ENCODE measurements at regions not wholly inside any gene's neighbourhood (a gene's known extent, or its start where the extent isn't known, plus 50 kb on each side); places are given as distances from the start of the nearest gene placed in this dataset.
"Not testable (repeated sequence)": the region's sequence is repeated elsewhere in the genome, so short reads cannot be mapped to it uniquely, and the experiment has no call there.

DNA sequence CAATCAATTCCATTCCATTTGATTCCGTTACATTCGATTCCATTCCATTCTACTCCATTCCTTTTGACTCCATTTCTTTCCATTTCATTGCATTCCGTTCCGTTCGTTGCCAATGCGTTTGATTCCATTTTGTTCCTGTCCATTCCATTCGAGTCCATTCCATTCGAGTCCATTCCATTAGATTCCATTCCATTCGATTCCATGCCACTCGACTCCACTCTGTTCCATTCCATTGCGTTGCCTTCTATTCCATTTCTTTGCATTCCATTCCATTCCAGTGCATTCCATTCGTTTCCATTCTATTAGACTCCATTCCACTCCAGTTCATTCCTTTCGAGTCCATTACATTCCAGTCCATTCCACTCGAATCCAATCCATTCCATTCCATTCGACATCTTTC lies 2587.5 kb upstream of the TPTE start:
- Histone ChIP-seq H3K4me1 (no peaks in the 10 kb centered on the region), H3K4me3 (no peak overlapping the region), H3K9ac (ENCODE audit: low read depth in 2 of 2, low read length in 2 of 2) (no peak overlapping the region), H3K9me3 (peaks cover 32% of the 10 kb centered on the region), H3K36me3 (no peaks in the 10 kb centered on the region), H3K27ac (no peak overlapping the region), H3K27me3 (no peaks in the 10 kb centered on the region)
- intact Hi-C loops (cut with DNase I): no loop called here
- no peak for DNase-seq
- TF ChIP-seq, protein P1, sequence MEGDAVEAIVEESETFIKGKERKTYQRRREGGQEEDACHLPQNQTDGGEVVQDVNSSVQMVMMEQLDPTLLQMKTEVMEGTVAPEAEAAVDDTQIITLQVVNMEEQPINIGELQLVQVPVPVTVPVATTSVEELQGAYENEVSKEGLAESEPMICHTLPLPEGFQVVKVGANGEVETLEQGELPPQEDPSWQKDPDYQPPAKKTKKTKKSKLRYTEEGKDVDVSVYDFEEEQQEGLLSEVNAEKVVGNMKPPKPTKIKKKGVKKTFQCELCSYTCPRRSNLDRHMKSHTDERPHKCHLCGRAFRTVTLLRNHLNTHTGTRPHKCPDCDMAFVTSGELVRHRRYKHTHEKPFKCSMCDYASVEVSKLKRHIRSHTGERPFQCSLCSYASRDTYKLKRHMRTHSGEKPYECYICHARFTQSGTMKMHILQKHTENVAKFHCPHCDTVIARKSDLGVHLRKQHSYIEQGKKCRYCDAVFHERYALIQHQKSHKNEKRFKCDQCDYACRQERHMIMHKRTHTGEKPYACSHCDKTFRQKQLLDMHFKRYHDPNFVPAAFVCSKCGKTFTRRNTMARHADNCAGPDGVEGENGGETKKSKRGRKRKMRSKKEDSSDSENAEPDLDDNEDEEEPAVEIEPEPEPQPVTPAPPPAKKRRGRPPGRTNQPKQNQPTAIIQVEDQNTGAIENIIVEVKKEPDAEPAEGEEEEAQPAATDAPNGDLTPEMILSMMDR (IDR thresholded peaks at IDR 0.05): no peak

DNA sequence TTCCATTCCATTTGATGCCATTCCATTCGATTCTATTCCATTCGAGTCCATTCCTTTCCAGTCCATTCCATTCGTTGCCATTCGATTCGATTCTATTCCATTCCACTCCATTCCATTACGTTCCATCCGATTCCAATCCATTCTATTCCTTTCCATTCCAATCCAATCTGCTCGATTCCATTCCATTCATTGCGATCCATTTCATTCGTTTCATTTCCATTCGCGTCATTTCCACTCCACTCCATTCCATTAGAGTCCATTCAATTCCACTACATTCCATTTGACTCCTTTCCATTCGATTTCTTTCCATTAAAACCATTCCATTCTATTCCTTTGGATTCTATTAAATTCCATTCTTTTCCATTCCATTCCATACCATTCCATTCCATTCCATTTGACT lies 2584.1 kb upstream of the TPTE start:
- H3K27ac ChIP-seq; H3K4me3 ChIP-seq; H3K36me3 ChIP-seq; H3K4me1 ChIP-seq; H3K27me3 ChIP-seq; intact Hi-C loops (cut with DNase I); H3K9ac ChIP-seq (ENCODE audit: low read depth in 2 of 2, low read length in 2 of 2); DNase-seq: not testable (repeated sequence)
- peaks cover 43% of the 10 kb centered on the region for H3K9me3 ChIP-seq

DNA sequence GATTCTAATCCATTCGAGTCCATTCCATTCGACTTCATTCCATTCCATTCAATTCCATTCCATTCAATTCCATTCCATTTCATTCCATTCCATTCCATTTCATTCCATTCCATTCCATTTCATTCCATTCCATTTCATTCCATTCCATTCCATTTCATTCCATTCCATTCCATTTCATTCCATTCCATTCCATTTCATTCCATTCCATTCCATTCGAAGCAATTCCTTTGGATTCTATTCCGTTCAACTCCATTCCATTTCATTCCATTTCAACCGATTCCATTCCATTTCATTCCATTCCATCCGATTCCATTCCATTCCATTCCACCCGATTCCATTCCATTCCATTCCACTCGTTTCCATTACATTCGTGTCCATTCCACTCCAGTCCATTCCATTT lies 2583.2 kb upstream of the TPTE start:
- H3K4me1 ChIP-seq: not testable (repeated sequence)
- peaks cover 38% of the 10 kb centered on the region for H3K9me3 ChIP-seq

DNA sequence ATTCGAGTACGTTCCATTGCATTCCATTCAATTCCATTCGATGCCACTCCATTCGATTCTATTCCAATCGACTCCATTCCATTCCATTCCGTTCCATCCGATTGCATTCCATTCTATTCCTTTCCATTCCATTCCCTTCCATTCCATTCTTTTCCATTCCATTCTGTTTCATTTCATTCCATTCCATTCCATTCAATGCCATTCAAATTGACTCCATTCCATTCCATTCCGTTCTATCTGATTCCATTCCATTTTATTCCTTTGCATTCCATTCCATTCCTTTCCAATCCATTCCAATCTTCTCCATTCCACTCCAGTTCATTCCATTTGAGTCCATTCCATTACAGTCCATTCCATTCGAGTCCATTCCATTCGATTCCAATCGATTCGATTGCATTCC lies 2580.0 kb upstream of the TPTE start:
- peaks cover 46% of the 10 kb centered on the region for H3K9me3 ChIP-seq
- intact Hi-C loops (cut with DNase I); H3K4me1 ChIP-seq: not testable (repeated sequence)

More for the DNA sequence above, 2583.2 kb upstream of the TPTE start:
- H3K27ac ChIP-seq; H3K27me3 ChIP-seq; DNase-seq; H3K9ac ChIP-seq (ENCODE audit: low read depth in 2 of 2, low read length in 2 of 2); intact Hi-C loops (cut with DNase I); H3K4me3 ChIP-seq; H3K36me3 ChIP-seq: not testable (repeated sequence)

DNA sequence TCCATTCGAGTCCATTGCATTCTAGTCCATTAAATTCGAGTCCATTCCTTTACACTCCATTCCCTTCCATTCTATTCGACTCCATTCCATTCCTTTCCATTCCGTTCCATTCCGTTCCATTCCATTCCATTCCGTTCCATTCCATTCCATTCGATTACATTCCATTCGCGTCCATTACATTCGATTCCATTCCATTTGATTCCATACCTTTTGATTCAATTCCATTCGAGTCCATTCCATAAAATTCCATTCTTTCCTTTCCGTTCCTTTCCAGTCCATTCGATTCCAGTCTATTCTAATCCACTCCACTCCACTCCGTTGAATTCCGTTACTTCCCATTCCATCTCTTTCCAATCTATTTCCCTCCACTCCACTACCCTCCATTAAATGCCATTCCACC lies 2579.2 kb upstream of the TPTE start:
- H3K36me3 ChIP-seq; H3K27ac ChIP-seq; DNase-seq; H3K4me1 ChIP-seq; H3K27me3 ChIP-seq; intact Hi-C loops (cut with DNase I); H3K4me3 ChIP-seq; H3K9ac ChIP-seq (ENCODE audit: low read depth in 2 of 2, low read length in 2 of 2): not testable (repeated sequence)
- peaks cover 51% of the 10 kb centered on the region for H3K9me3 ChIP-seq

More for the DNA sequence above, 2580.0 kb upstream of the TPTE start:
- not testable (repeated sequence) for H3K36me3 ChIP-seq; H3K27me3 ChIP-seq; H3K27ac ChIP-seq; DNase-seq; H3K4me3 ChIP-seq; H3K9ac ChIP-seq (ENCODE audit: low read depth in 2 of 2, low read length in 2 of 2)

DNA sequence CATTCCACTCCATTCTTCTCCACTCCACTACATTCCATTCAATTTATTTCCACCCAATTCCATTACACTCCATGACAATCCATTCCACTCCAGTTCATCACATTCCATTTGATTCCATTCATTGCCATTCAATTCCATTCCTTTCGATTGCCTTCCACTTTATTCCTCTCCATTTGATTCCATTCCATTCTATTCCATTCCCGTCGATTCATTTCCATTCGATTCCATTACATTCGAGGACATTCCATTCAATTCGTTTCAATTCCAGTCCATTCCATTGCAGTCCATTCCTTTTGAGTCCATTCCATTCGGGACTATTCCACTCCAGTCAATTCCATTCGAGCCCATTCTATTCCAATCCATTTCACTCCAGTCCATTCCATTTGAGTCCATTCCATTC lies 2577.8 kb upstream of the TPTE start:
- intact Hi-C loops (cut with DNase I); H3K27ac ChIP-seq; DNase-seq; H3K4me3 ChIP-seq; H3K9ac ChIP-seq (ENCODE audit: low read depth in 2 of 2, low read length in 2 of 2); H3K4me1 ChIP-seq; H3K36me3 ChIP-seq; H3K27me3 ChIP-seq: not testable (repeated sequence)
- H3K9me3 ChIP-seq: peaks cover 52% of the 10 kb centered on the region

DNA sequence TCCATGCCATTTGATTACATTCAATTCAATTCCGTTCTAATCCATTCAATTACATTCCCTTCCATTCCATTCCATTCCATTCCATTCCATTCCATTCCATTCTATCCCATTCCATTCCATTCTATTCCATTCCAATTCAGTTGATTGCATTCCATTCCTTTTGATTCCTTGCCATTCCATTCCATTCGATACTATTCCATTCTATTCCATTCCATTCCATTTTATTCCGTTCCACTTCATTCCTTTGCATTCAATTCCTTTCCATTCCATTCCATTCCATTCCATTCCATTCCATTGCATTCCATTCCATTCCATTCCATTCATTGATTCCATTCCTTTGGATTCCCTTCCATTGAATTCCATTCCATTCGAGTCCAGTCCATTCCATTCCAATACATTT lies 2574.0 kb upstream of the TPTE start:
- H3K9ac ChIP-seq (ENCODE audit: low read depth in 2 of 2, low read length in 2 of 2): no peak overlapping the region
- H3K9me3 ChIP-seq: peaks cover 49% of the 10 kb centered on the region
- no peak overlapping the region for H3K27ac ChIP-seq
- H3K4me1 ChIP-seq: no peaks in the 10 kb centered on the region
- H3K36me3 ChIP-seq: no peaks in the 10 kb centered on the region
- no peak overlapping the region for H3K4me3 ChIP-seq
- intact Hi-C loops (cut with DNase I): no loop called here
- no peaks in the 10 kb centered on the region for H3K27me3 ChIP-seq
- no peak for DNase-seq
- TF ChIP-seq, protein P1 (IDR thresholded peaks at IDR 0.05): no peak

DNA sequence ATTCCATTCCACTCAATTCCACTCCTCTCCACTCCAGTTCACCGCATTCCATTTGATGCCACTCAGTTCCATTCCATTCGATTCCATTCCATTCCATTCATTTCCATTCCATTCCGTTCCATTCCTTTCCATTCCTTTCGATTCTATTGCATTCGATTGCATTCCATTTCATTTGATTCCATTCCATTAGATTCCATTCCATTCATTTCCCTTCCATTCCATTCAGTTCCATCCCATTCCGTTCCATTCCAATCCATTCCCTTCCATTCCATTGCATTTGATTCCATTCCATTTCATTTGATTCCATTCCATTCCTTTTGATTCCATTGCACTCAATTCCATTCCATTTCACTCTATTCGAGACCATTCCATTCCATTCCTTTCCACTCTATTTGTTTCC lies 2572.7 kb upstream of the TPTE start:
- peaks cover 52% of the 10 kb centered on the region for H3K9me3 ChIP-seq
- intact Hi-C loops (cut with DNase I); H3K4me1 ChIP-seq; H3K27me3 ChIP-seq; H3K9ac ChIP-seq (ENCODE audit: low read depth in 2 of 2, low read length in 2 of 2); H3K27ac ChIP-seq; H3K4me3 ChIP-seq; DNase-seq; H3K36me3 ChIP-seq: not testable (repeated sequence)

DNA sequence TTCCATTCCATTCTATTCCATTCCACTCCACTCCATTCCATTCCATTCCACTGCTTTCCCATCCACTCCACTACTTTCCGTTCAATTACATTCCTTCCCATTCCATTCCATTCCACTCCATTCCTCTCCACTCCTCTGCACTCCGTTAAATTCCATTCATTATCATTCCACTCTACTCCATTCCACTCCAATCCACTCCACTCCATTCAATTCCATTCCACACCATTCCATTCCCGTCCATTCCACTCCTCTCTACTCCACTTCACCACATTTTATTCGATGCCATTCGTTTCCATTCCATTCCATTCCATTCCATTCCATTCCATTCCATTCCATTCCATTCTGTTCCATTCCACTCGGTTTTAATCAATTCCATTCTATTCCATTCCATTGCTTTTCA lies 2571.5 kb upstream of the TPTE start:
- H3K36me3 ChIP-seq; intact Hi-C loops (cut with DNase I); H3K9ac ChIP-seq (ENCODE audit: low read depth in 2 of 2, low read length in 2 of 2); DNase-seq; H3K27me3 ChIP-seq; H3K4me1 ChIP-seq; H3K27ac ChIP-seq; H3K4me3 ChIP-seq: not testable (repeated sequence)
- H3K9me3 ChIP-seq: peaks cover 53% of the 10 kb centered on the region
